NCI-H1930 (cell line): ENCODE measurements at regions not wholly inside any gene's neighbourhood (a gene's known extent, or its start where the extent isn't known, plus 50 kb on each side); places are given as distances from the start of the nearest gene placed in this dataset.
"Not testable (repeated sequence)": the region's sequence is repeated elsewhere in the genome, so short reads cannot be mapped to it uniquely, and the experiment has no call there.

Experiments
- DNase-seq, 2 experiments: peaks; one replicate each; lab custom pipeline; 2025; lab: John Stamatoyannopoulos, UW

- DNase-seq: no peak
These were observed 1063.9 kb upstream of the CDH18 start for GRCh38 chr5:21051945-21052344.

- no peak for DNase-seq
These were observed 1061.9 kb upstream of the CDH18 start for GRCh38 chr5:21049901-21050300.

- DNase-seq: no peak
These were observed 1043.0 kb upstream of the CDH18 start for GRCh38 chr5:21030981-21031380.

GRCh38 chr5:21024966-21025365 is 1037.0 kb upstream of the CDH18 start:
- DNase-seq: no peak

- no peak for DNase-seq
These were observed 1025.2 kb upstream of the CDH18 start for GRCh38 chr5:21013237-21013636.

GRCh38 chr5:21007781-21008180 is 1019.8 kb upstream of the CDH18 start:
- DNase-seq: no peak

- not testable (repeated sequence) for DNase-seq
These were observed 1000.9 kb upstream of the CDH18 start for GRCh38 chr5:20988933-20989332.

- no peak for DNase-seq
These were observed 997.8 kb upstream of the CDH18 start for GRCh38 chr5:20985754-20986153.

GRCh38 chr5:20974426-20974825 is 986.4 kb upstream of the CDH18 start:
- no peak for DNase-seq

- DNase-seq: peak in 1 of 2 experiments; percentile 11
These were observed 984.5 kb upstream of the CDH18 start for GRCh38 chr5:20972419-20972925.

- DNase-seq: no peak
These were observed 971.3 kb upstream of the CDH18 start for GRCh38 chr5:20959347-20959746.

GRCh38 chr5:20958641-20959040 is 970.6 kb upstream of the CDH18 start:
- DNase-seq: no peak

- DNase-seq: no peak
These were observed 968.1 kb upstream of the CDH18 start for GRCh38 chr5:20956134-20956533.

GRCh38 chr5:20949636-20950035 is 961.6 kb upstream of the CDH18 start:
- DNase-seq: no peak

- DNase-seq: not testable (repeated sequence)
These were observed 955.4 kb upstream of the CDH18 start for GRCh38 chr5:20943183-20943971.

- not testable (repeated sequence) for DNase-seq
These were observed 954.6 kb upstream of the CDH18 start for GRCh38 chr5:20942603-20943002.

- not testable (repeated sequence) for DNase-seq
These were observed 952.8 kb upstream of the CDH18 start for GRCh38 chr5:20940786-20941185.

- DNase-seq: not testable (repeated sequence)
These were observed 902.9 kb upstream of the CDH18 start for GRCh38 chr5:20890936-20891335.

- not testable (repeated sequence) for DNase-seq
These were observed 887.7 kb upstream of the CDH18 start for GRCh38 chr5:20875726-20876125.

- not testable (repeated sequence) for DNase-seq
These were observed 877.9 kb upstream of the CDH18 start for GRCh38 chr5:20865892-20866291.

GRCh38 chr5:20833081-20833627 is 845.2 kb upstream of the CDH18 start:
- no peak for DNase-seq

- no peak for DNase-seq
These were observed 844.4 kb upstream of the CDH18 start for GRCh38 chr5:20832204-20833080.
